Fibroblast of lung (primary cell): ENCODE measurements at regions not wholly inside any gene's neighbourhood (a gene's known extent, or its start where the extent isn't known, plus 50 kb on each side); places are given as distances from the start of the nearest gene placed in this dataset.

Experiments
- EZH2 ChIP-seq: IDR thresholded peaks from 2 replicates; pipeline ENCODE4 v1.5.1; 2012; ENCODE audit warnings: low read length, control low read depth, mild to moderate bottlenecking; ENCODE audit errors: missing control alignments
- TF ChIP-seq, protein P1 (sequence below), 2 donors: IDR thresholded peaks in 1 of 2; conservative IDR thresholded peaks in 1 of 2; 1 replicate in 1 of 2; 2 replicates in 1 of 2; pipeline ENCODE4 v1.5.1; 2011 to 2012; ENCODE audit warnings: low read length in 2 of 2, control low read depth in 1 of 2, inconsistent platforms in 1 of 2, low read depth in 1 of 2, mild to moderate bottlenecking in 1 of 2

- TF ChIP-seq, protein P1, sequence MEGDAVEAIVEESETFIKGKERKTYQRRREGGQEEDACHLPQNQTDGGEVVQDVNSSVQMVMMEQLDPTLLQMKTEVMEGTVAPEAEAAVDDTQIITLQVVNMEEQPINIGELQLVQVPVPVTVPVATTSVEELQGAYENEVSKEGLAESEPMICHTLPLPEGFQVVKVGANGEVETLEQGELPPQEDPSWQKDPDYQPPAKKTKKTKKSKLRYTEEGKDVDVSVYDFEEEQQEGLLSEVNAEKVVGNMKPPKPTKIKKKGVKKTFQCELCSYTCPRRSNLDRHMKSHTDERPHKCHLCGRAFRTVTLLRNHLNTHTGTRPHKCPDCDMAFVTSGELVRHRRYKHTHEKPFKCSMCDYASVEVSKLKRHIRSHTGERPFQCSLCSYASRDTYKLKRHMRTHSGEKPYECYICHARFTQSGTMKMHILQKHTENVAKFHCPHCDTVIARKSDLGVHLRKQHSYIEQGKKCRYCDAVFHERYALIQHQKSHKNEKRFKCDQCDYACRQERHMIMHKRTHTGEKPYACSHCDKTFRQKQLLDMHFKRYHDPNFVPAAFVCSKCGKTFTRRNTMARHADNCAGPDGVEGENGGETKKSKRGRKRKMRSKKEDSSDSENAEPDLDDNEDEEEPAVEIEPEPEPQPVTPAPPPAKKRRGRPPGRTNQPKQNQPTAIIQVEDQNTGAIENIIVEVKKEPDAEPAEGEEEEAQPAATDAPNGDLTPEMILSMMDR (conservative IDR thresholded peaks at IDR 0.05 in 1 of 2, IDR thresholded peaks at IDR 0.05 in 1 of 2; ENCODE audit: low read depth in 1 of 2, low read length in 2 of 2), result no peak
- no peak for TF ChIP-seq EZH2
Measured at GRCh38 chr4:54823616-54824015, 165.9 kb downstream of the KIT start.
